Esophagus squamous epithelium (tissue), 4 donors: ENCODE measurements at regions not wholly inside any gene's neighbourhood (a gene's known extent, or its start where the extent isn't known, plus 50 kb on each side); places are given as distances from the start of the nearest gene placed in this dataset.

Experiments
- CTCF ChIP-seq, 6 experiments: fragments of 450-650 bp in 4 of 6; fragments of 200-600 bp in 2 of 6; sonication (generic) in 2 of 6; IDR thresholded peaks; one replicate each; pipeline ENCODE4 v1.5.1; 2016 to 2019; ENCODE audit warnings: antibody characterized with exemption in 6 of 6, mild to moderate bottlenecking in 4 of 6, moderate library complexity in 4 of 6
- POLR2A ChIP-seq, 4 donors: fragments of 450-650 bp; IDR thresholded peaks; one replicate each; pipeline ENCODE4 v1.6.1; 2017; ENCODE audit warnings: antibody characterized with exemption in 4 of 4, mild to moderate bottlenecking in 4 of 4, moderate library complexity in 3 of 4

GRCh38 chr3:5053021-5053831, 68.9 kb upstream of the ARL8B start:
- TF ChIP-seq CTCF (IDR thresholded peaks at IDR 0.05) (no peak), POLR2A (IDR thresholded peaks at IDR 0.05) (no peak)
